ENCODE measurements at regions not wholly inside any gene's neighbourhood (a gene's known extent, or its start where the extent isn't known, plus 50 kb on each side); places are given as distances from the start of the nearest gene placed in this dataset.

DNA sequence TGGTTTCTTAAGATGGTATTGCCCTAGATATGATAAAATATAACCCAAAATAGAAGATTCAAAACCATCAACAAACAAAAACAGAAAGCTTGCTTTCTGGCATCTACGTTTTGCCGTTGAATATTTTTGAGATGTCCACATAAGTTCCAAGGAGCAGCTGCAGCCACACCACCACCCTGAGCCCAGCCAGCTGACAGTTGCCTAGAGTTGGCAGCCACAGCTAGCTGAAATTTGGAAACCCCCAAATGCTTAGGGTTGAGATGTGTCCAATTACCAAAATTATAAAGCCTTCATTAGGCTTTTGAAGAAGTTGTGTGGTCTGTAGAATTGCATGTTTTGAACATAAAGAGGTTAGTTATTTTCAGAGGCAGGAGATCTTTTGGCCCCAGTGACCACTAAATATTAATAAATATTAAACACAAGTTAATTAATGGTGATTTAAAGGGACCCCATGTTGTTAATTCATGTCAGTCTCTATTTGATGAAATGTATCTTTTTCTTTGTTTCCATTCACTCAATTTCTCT lies 118.1 kb upstream of the DTNA start:
- TF ChIP-seq CTCF (conservative IDR thresholded peaks at IDR 0.05) (no peak), ZFX (IDR thresholded peaks at IDR 0.05) (no peak)

All from C4-2B (cell line).